A673 (cell line): ENCODE measurements at regions not wholly inside any gene's neighbourhood (a gene's known extent, or its start where the extent isn't known, plus 50 kb on each side); places are given as distances from the start of the nearest gene placed in this dataset.

ENCODE experiments used
- BruUV-seq: library from RNA; stranded (reverse); fragments of 400-500 nt; replicated peaks from 2 replicates; lab custom pipeline; 2021; lab: Mats Ljungman, UMichigan
- CTCF ChIA-PET: fragments of 300-600 bp; sonication (Branson Sonifier 250); formaldehyde crosslinking; loops from one replicate; lab custom pipeline; 2022; ENCODE audit warnings: antibody characterized with exemption; lab: Charles Lee
- POLR2A ChIA-PET: fragments of 300-600 bp; sonication (Branson Sonifier 250); formaldehyde crosslinking; loops from one replicate; lab custom pipeline; 2022; ENCODE audit warnings: antibody characterized with exemption; ENCODE audit not compliant: low non-redundant PET; lab: Charles Lee
- DNase-seq: peaks from one replicate; pipeline ENCODE4 v3.0.0-alpha.2; 2015; ENCODE audit warnings: low spot score
- H3K27ac ChIP-seq: fragments of 200-600 bp; sonication (generic); 2 replicates; pipeline ENCODE4 v1.5.1; 2016; ENCODE audit warnings: mixed run types, low read depth, mild to moderate bottlenecking, mixed read lengths, antibody characterized with exemption, low read length; ENCODE audit not compliant: poor library complexity, severe bottlenecking
- H3K27me3 ChIP-seq: fragments of 200-600 bp; sonication (generic); replicated peaks from 2 replicates; pipeline ENCODE4 v1.6.1; 2017; ENCODE audit warnings: mixed run types, low read depth, mild to moderate bottlenecking, mixed read lengths, antibody characterized with exemption, low read length; ENCODE audit not compliant: insufficient read depth, poor library complexity
- H3K36me3 ChIP-seq: fragments of 200-600 bp; sonication (generic); 2 replicates; pipeline ENCODE4 v1.6.1; 2016; ENCODE audit warnings: mixed run types, mild to moderate bottlenecking, mixed read lengths, antibody characterized with exemption, low read length; ENCODE audit not compliant: insufficient read depth, poor library complexity, severe bottlenecking
- H3K4me1 ChIP-seq: fragments of 200-600 bp; sonication (generic); 2 replicates; pipeline ENCODE4 v1.6.1; 2017; ENCODE audit warnings: mixed run types, mild to moderate bottlenecking, mixed read lengths, antibody characterized with exemption, low read length; ENCODE audit not compliant: insufficient read depth, poor library complexity, severe bottlenecking
- H3K4me3 ChIP-seq: fragments of 200-600 bp; sonication (generic); 2 replicates; pipeline ENCODE4 v1.5.1; 2016; ENCODE audit warnings: low read depth, mixed run types, mild to moderate bottlenecking, mixed read lengths, low read length; ENCODE audit not compliant: poor library complexity, severe bottlenecking
- H3K9me3 ChIP-seq: fragments of 200-600 bp; sonication (generic); 2 replicates; pipeline ENCODE4 v1.6.1; 2016; ENCODE audit warnings: mixed run types, low read depth, mild to moderate bottlenecking, mixed read lengths, antibody characterized with exemption, low read length; ENCODE audit not compliant: poor library complexity, severe bottlenecking
- EZH2 ChIP-seq: fragments of 200-600 bp; sonication (generic); IDR thresholded peaks from 2 replicates; pipeline ENCODE4 v1.6.1; 2017; ENCODE audit warnings: borderline replicate concordance, low read depth, mild to moderate bottlenecking, mixed read lengths, antibody characterized with exemption, low read length; ENCODE audit not compliant: poor library complexity, severe bottlenecking
- intact Hi-C: fragments of 100-400 bp; cut with micrococcal nuclease; formaldehyde crosslinking; loops from one replicate; pipeline ENCODE4 v1.10.0; 2022; ENCODE audit not compliant: unreplicated experiment
- TF ChIP-seq, protein P1 (sequence below): fragments of 300-800, 200-600 bp; sonication (generic); conservative IDR thresholded peaks from 2 replicates; pipeline ENCODE4 v1.5.1; 2017; ENCODE audit warnings: low read depth, mild to moderate bottlenecking, antibody characterized with exemption, low read length, moderate library complexity, mixed read lengths

DNA sequence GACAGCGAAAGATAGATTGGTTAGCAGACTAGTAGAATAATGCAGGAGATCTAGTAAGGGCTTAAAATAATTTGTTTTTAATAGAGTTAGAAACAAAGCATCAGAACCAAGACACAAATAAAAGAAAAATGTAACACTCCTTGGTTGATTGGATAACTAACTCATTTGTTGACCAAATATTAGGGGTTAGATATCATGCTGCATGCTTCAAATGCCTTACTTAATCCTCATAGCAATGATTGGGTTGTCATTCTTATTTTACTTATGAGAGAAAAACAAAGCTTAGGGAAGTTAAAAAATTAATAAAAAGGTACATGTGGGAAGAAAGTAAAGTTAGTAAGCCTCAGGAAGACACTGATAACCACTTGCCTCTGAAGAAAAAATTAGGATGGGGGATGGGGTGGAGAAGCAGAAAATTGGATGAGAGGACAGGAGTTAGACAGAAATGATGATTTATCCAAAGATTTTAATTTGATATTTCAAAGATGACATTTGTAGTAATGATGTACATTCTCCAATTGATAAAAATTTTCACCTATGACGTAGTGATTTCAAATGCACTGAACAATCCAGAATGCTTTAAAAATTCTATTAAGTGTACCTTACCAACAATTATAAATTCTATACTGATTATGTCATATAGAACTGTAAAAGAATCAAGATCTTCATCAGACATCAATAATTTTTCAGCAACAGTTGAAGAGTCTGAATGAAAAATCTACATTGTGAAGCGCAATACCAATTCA is 374.7 kb downstream of the COL11A1 start:
- Histone ChIP-seq H3K4me3 (no peak overlapping the region), H3K27me3 (no peaks in the 10 kb centered on the region), H3K27ac (no peak overlapping the region), H3K36me3 (no peaks in the 10 kb centered on the region), H3K4me1 (no peaks in the 10 kb centered on the region), H3K9me3 (no peaks in the 10 kb centered on the region)
- no peak for DNase-seq
- CTCF ChIA-PET = no interaction called here
- intact Hi-C loops = no loop called here
- TF ChIP-seq, protein P1, sequence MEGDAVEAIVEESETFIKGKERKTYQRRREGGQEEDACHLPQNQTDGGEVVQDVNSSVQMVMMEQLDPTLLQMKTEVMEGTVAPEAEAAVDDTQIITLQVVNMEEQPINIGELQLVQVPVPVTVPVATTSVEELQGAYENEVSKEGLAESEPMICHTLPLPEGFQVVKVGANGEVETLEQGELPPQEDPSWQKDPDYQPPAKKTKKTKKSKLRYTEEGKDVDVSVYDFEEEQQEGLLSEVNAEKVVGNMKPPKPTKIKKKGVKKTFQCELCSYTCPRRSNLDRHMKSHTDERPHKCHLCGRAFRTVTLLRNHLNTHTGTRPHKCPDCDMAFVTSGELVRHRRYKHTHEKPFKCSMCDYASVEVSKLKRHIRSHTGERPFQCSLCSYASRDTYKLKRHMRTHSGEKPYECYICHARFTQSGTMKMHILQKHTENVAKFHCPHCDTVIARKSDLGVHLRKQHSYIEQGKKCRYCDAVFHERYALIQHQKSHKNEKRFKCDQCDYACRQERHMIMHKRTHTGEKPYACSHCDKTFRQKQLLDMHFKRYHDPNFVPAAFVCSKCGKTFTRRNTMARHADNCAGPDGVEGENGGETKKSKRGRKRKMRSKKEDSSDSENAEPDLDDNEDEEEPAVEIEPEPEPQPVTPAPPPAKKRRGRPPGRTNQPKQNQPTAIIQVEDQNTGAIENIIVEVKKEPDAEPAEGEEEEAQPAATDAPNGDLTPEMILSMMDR = no peak
- TF ChIP-seq EZH2 = no peak
- BruUV-seq = no TSS peak
- POLR2A ChIA-PET = no interaction called here

DNA sequence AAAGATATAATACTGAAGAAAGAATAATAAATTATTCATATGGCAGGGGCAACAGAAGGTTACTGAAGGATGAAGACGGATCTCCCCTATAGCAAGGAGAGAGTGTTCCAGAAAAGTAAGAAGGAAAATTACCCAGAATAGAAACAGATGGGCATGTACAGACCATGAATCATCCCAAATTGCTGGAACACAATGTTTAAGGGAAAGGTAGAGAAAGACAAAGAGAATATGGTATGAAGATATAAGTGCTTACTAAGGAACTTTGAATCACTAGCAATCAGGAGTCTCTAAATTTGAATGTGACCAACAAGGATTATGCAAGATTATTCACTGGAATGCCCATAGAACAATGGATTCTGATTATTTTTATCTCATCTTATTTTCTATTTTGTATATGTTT is 375.4 kb downstream of the COL11A1 start:
- H3K27ac ChIP-seq = no peak overlapping the region
- H3K9me3 ChIP-seq = no peaks in the 10 kb centered on the region
- intact Hi-C loops = no loop called here
- no TSS peak for BruUV-seq
- H3K4me1 ChIP-seq = no peaks in the 10 kb centered on the region
- H3K4me3 ChIP-seq = no peak overlapping the region
- no peak for TF ChIP-seq EZH2
- no peaks in the 10 kb centered on the region for H3K36me3 ChIP-seq
- DNase-seq = no peak
- ChIA-PET CTCF (no interaction called here), POLR2A (no interaction called here)
- H3K27me3 ChIP-seq = no peaks in the 10 kb centered on the region

DNA sequence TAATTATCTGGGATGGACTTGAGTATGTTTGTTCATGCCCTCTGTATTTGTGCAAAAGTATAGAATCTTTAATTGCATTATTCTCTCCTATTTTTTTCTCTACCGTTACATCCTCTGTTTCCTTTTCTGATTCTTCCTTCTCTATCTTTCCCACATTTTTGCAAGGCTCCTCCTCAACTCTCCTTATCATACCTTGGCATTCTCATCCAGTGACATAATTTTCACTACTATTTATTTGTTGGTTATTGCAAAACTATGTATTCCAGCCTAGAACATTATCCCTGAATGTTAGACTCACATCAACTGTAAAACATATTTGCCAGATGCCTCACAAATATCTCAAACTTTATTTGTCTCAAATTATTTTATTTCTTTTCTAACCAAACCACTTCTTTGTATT is 381.9 kb downstream of the COL11A1 start:
- H3K36me3 ChIP-seq = no peaks in the 10 kb centered on the region
- no peaks in the 10 kb centered on the region for H3K27me3 ChIP-seq
- H3K4me3 ChIP-seq = no peak overlapping the region
- ChIA-PET CTCF (no interaction called here), POLR2A (no interaction called here)
- H3K27ac ChIP-seq = no peak overlapping the region
- DNase-seq = no peak
- no peaks in the 10 kb centered on the region for H3K4me1 ChIP-seq
- BruUV-seq = no TSS peak
- TF ChIP-seq, protein P1 = no peak
- TF ChIP-seq EZH2 = no peak
- no peaks in the 10 kb centered on the region for H3K9me3 ChIP-seq
- intact Hi-C loops = no loop called here

DNA sequence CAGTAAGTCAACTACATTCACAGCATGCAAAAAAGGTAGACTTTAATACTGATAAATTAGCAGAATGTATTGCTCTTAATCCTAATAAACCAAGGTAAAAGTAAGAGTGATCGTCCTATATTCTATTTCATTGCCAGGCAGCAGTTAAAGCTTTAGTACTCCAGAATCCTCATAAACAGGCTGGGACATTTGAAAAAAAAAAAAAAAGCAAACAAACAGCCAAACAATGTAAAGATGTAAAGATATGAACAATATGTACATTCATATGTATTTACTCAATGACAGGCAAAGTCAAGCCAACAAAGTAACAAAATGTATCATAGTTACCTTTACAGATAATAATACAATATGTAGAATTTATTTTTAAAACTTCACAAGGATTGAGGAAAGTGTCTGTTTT is 383.6 kb downstream of the COL11A1 start:
- CTCF ChIA-PET = no interaction called here
- Histone ChIP-seq H3K36me3 (no peaks in the 10 kb centered on the region), H3K4me3 (no peak overlapping the region), H3K27ac (no peak overlapping the region), H3K27me3 (no peaks in the 10 kb centered on the region), H3K9me3 (no peaks in the 10 kb centered on the region), H3K4me1 (no peaks in the 10 kb centered on the region)
- POLR2A ChIA-PET = no interaction called here
- no TSS peak for BruUV-seq
- no peak for TF ChIP-seq EZH2
- TF ChIP-seq, protein P1 = no peak
- intact Hi-C loops = no loop called here
- DNase-seq = no peak
